Stomach smooth muscle (tissue), 2 donors: ENCODE measurements at regions not wholly inside any gene's neighbourhood (a gene's known extent, or its start where the extent isn't known, plus 50 kb on each side); places are given as distances from the start of the nearest gene placed in this dataset.

Experiments
- H3K27ac ChIP-seq: one replicate; pipeline ENCODE4 v1.7.0; 2013; ENCODE audit warnings: mild to moderate bottlenecking, low read length, inconsistent platforms
- H3K27me3 ChIP-seq, 2 donors: one replicate each; pipeline ENCODE4 v1.7.0; 2013; ENCODE audit warnings: low read length in 2 of 2; ENCODE audit not compliant: insufficient read depth in 2 of 2, control insufficient read depth in 1 of 2
- H3K36me3 ChIP-seq, 2 donors: one replicate each; pipeline ENCODE4 v1.7.0; 2013; ENCODE audit warnings: low read length in 2 of 2; ENCODE audit not compliant: control insufficient read depth in 2 of 2, insufficient read depth in 2 of 2
- H3K4me1 ChIP-seq: one replicate; pipeline ENCODE4 v1.7.0; 2013; ENCODE audit warnings: low read length; ENCODE audit not compliant: control insufficient read depth, insufficient read depth
- H3K4me3 ChIP-seq, 2 donors: one replicate each; pipeline ENCODE4 v1.7.0; 2013; ENCODE audit warnings: low read length in 2 of 2
- H3K9ac ChIP-seq, 2 donors: one replicate each; pipeline ENCODE4 v1.7.0; 2013; ENCODE audit warnings: low read length in 2 of 2, mild to moderate bottlenecking in 1 of 2
- H3K9me3 ChIP-seq, 2 donors: one replicate each; pipeline ENCODE4 v1.7.0; 2013; ENCODE audit warnings: low read length in 2 of 2; ENCODE audit not compliant: control insufficient read depth in 2 of 2
- donor health status: healthy.
- donor health status: Pancreatic carcinoma.

GRCh38 chr5:82365744-82366228 lies 87.6 kb upstream of the RPS23 start:
- Histone ChIP-seq H3K27me3 (no peaks in the 10 kb centered on the region), H3K9me3 (no peaks in the 10 kb centered on the region), H3K9ac (no peak overlapping the region), H3K27ac (no peak overlapping the region), H3K4me3 (no peak overlapping the region), H3K4me1 (no peaks in the 10 kb centered on the region), H3K36me3 (no peaks in the 10 kb centered on the region)

GRCh38 chr5:82365026-82365425 lies 86.9 kb upstream of the RPS23 start:
- Histone ChIP-seq H3K4me1 (no peaks in the 10 kb centered on the region), H3K36me3 (no peaks in the 10 kb centered on the region), H3K27me3 (no peaks in the 10 kb centered on the region), H3K4me3 (no peak overlapping the region), H3K9me3 (no peaks in the 10 kb centered on the region), H3K27ac (no peak overlapping the region), H3K9ac (no peak overlapping the region)

DNA sequence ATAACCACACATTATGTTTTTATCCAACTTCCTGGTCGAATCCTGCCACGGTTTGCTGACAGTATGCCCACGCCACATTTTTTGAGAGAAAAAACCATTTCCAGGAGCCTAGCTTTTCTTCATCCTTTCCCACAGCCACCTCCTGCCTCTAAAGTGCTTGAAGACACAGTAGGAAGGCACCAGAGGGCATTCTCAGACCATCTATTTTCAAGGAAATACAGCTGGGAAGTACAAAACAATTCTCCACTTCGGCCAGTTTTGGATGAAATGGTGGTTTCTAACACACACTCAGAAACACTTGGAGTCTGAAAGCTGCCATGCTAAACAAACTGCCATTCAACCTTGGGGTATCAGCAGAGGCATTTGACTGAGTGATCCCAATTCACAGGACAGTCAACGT lies 86.3 kb upstream of the RPS23 start:
- Histone ChIP-seq H3K4me3 (no peak overlapping the region), H3K27me3 (no peaks in the 10 kb centered on the region), H3K9ac (no peak overlapping the region), H3K4me1 (no peaks in the 10 kb centered on the region), H3K36me3 (no peaks in the 10 kb centered on the region), H3K9me3 (no peaks in the 10 kb centered on the region), H3K27ac (no peak overlapping the region)

DNA sequence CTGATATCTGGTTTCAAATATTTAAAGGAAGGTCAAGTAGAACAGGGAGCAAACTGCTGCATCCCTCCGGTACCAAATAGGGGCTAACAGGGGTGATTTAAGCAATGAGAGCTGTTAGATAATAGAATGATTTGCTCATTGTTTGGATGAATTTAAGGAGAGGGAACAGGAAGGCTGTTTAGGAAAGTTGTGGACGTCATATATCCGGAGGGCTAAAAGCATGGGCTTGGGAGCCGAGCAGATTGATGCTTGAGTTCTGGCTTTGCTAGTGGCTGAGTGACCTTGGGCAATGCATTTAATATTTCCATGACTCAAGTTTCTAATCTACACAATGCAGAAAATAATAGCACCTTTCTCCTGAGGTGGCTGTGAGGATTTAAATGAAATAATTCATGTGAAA lies 85.4 kb upstream of the RPS23 start:
- Histone ChIP-seq H3K27me3 (no peaks in the 10 kb centered on the region), H3K36me3 (no peaks in the 10 kb centered on the region), H3K27ac (no peak overlapping the region), H3K9ac (no peak overlapping the region), H3K4me1 (no peaks in the 10 kb centered on the region), H3K4me3 (no peak overlapping the region), H3K9me3 (no peaks in the 10 kb centered on the region)

DNA sequence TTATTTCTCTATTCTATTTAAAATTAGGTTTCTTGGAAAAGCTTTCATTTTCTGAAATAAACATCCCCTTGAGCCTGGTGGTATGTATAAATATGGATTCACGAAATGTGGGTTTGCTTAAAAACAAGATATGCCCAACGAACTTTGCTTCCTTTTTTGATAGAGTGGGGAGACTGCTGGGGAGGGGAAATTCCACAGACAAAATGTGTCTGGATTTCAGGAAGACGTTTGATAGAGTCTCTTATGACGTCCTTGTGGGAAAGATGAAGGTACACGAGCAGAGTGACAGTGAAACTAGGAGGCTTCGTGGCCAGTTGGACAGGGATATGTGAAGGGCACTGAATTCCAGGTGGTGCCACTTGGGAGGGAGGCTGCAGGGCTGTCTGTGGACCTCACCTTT lies 84.5 kb upstream of the RPS23 start:
- Histone ChIP-seq H3K27ac (no peak overlapping the region), H3K4me1 (peaks cover 4% of the 10 kb centered on the region), H3K9ac (no peak overlapping the region), H3K9me3 (no peaks in the 10 kb centered on the region), H3K4me3 (no peak overlapping the region), H3K36me3 (no peaks in the 10 kb centered on the region), H3K27me3 (no peaks in the 10 kb centered on the region)

- H3K36me3 ChIP-seq: no peaks in the 10 kb centered on the region
- no peaks in the 10 kb centered on the region for H3K27me3 ChIP-seq
- no peak overlapping the region for H3K4me3 ChIP-seq
- peaks cover 6% of the 10 kb centered on the region for H3K4me1 ChIP-seq
- no peaks in the 10 kb centered on the region for H3K9me3 ChIP-seq
- no peak overlapping the region for H3K9ac ChIP-seq
- no peak overlapping the region for H3K27ac ChIP-seq
Observed at GRCh38 chr5:82360022-82360421, 81.9 kb upstream of the RPS23 start.

DNA sequence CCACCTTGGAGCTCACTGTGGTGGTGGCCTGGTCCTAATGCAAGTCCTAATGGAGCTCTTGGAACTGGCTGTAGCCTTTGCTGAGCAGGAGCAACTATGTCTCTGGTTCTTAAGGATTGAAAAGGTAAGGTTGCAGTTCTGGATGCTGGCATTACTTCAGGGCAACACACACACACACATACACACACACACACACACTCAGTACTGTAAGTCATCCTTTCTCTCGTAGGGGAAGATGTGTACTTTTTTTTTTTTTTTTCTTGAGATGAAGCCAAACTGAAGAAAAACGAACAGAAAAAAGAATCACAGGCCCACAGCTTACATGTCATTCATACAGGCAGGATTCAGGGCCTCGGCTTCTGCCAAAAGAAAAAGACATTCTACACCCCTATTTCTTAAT lies 81.1 kb upstream of the RPS23 start:
- no peaks in the 10 kb centered on the region for H3K27me3 ChIP-seq

DNA sequence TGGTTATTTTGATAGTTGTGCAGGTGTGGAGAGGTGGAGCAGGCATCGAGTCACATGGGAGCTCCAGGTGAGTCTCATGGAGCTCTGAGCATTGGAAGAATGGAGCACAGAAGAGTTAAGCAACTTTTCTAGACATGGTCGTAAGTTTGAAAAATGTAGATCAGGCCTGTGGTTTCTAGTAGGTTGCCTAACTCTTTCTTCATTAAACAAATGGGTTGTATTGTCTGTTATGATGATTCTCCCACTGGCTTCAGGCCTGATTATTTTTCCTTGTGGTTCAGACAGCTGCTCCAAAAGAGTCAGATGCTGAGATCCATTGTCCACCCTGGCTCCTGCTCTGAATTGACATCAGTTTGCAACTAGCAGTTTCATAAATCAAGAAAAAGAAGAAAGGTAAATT lies 80.3 kb upstream of the RPS23 start:
- no peak overlapping the region for H3K27ac ChIP-seq
- no peaks in the 10 kb centered on the region for H3K36me3 ChIP-seq
- no peaks in the 10 kb centered on the region for H3K9me3 ChIP-seq
- no peaks in the 10 kb centered on the region for H3K27me3 ChIP-seq
- peaks cover 6% of the 10 kb centered on the region for H3K4me1 ChIP-seq
- H3K9ac ChIP-seq: no peak overlapping the region
- no peak overlapping the region for H3K4me3 ChIP-seq

More for the DNA sequence above, 81.1 kb upstream of the RPS23 start:
- Histone ChIP-seq H3K36me3 (no peaks in the 10 kb centered on the region), H3K9ac (no peak overlapping the region), H3K4me1 (peaks cover 6% of the 10 kb centered on the region), H3K27ac (no peak overlapping the region), H3K4me3 (no peak overlapping the region), H3K9me3 (no peaks in the 10 kb centered on the region)

DNA sequence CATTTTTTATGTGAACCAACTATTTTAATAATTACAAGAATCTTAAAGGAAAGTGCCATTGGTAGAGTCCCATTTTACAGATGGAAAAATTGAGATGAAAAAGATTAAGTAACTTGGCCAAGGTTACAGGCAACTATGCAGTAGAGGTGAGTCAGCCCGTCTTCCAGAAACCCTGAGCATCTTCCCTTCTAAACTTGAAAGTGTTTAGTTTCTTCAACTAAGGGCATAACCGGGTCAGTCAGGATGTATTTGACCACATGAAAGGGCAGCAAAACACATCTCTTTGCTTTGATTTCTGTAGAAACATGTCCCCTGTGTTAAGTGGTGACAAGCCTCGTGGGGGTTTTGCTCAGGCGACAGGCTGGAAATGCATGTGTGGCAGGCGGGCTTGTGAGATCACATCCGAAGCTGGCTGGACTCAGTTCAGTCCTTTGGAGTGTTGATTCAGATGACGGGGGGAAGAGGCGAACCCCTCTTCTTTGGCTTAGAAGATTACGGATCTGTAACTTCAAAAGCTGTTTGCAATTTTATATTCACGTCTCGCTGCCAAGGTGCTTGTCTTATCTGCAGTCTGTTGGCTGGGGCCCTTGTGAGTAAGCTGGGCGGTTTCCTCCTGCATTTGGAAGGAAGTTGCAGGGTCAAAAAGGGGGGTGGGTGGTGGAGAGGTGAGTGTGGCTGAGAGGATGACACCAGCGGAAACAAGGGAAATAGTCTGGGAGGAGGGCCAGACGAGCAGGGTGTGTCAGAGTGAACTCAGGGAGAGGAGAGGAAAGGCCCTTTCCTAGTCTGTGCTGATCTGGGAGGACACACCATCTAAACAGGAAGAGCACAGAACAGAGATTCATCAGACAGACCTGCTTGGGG lies 78.9 kb upstream of the RPS23 start:
- no peak overlapping the region for H3K4me3 ChIP-seq
- H3K27ac ChIP-seq: no peak overlapping the region
- no peak overlapping the region for H3K9ac ChIP-seq
- H3K9me3 ChIP-seq: no peaks in the 10 kb centered on the region
- no peaks in the 10 kb centered on the region for H3K36me3 ChIP-seq
- H3K27me3 ChIP-seq: no peaks in the 10 kb centered on the region
- H3K4me1 ChIP-seq: peaks cover 6% of the 10 kb centered on the region

DNA sequence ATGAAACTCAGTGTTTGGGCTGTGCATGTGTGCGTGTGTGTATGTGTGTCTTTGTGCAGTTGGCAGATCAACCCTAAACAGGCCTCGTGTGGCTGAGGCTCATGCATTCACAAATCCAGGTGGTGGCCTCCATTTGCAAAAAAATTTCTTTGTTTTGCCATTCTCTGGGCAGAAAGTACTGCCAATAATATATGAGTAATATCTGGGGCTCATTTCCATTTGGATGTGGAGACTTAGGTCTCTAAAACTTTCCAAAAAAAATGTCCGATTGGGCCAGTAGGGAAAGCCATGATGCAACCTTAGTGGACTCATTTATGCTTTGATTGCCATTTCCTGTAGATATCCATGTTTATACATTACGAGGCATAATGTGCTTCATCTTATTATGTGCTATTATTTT lies 77.9 kb upstream of the RPS23 start:
- Histone ChIP-seq H3K27ac (no peak overlapping the region), H3K27me3 (no peaks in the 10 kb centered on the region), H3K36me3 (no peaks in the 10 kb centered on the region), H3K4me1 (peaks cover 6% of the 10 kb centered on the region), H3K9me3 (no peaks in the 10 kb centered on the region), H3K9ac (no peak overlapping the region), H3K4me3 (no peak overlapping the region)

DNA sequence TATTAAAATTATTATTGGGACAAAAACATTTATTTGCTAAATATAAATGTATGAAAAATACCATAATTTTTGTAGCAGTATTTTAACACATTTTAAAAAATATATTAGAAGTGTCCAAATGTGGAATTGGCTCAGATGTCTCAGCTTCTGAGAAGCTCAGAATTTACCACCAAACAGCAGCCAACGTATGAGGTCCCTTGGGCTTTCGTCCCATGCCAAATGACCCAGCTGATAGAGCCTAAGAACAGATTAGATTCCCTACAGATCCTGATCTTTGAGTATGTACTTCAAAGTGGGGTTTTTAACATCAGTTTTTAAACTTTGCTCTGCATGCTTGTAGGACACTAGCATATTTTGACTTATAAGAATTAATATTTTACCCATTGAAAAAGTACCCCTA lies 77.3 kb upstream of the RPS23 start:
- Histone ChIP-seq H3K4me3 (no peak overlapping the region), H3K27ac (no peak overlapping the region), H3K9me3 (no peaks in the 10 kb centered on the region), H3K9ac (no peak overlapping the region), H3K4me1 (peaks cover 6% of the 10 kb centered on the region), H3K27me3 (no peaks in the 10 kb centered on the region), H3K36me3 (no peaks in the 10 kb centered on the region)
